Endodermal cell (in vitro differentiated cells): ENCODE measurements at regions not wholly inside any gene's neighbourhood (a gene's known extent, or its start where the extent isn't known, plus 50 kb on each side); places are given as distances from the start of the nearest gene placed in this dataset.

Source experiments
- DNase-seq: peaks from one replicate; pipeline ENCODE4 v3.0.0-alpha.2; 2017
- H3K27ac ChIP-seq: 2 replicates; pipeline ENCODE4 v1.5.1; 2013; ENCODE audit warnings: mild to moderate bottlenecking, low read depth, low read length, moderate library complexity
- H3K27me3 ChIP-seq: 2 replicates; pipeline ENCODE4 v1.6.1; 2013; ENCODE audit warnings: mild to moderate bottlenecking, low read length, moderate library complexity; ENCODE audit not compliant: insufficient read depth, control insufficient read depth, poor library complexity, severe bottlenecking
- H3K36me3 ChIP-seq: 2 replicates; pipeline ENCODE4 v1.7.0; 2013; ENCODE audit warnings: mild to moderate bottlenecking, low read length, moderate library complexity; ENCODE audit not compliant: control insufficient read depth, insufficient read depth
- H3K4me1 ChIP-seq: one replicate; pipeline ENCODE4 v1.7.0; 2013; ENCODE audit warnings: low read length; ENCODE audit not compliant: control insufficient read depth, insufficient read depth
- H3K4me3 ChIP-seq: 2 replicates; pipeline ENCODE4 v1.5.1; 2013; ENCODE audit warnings: mild to moderate bottlenecking, low read length, moderate library complexity
- H3K9ac ChIP-seq: 2 replicates; pipeline ENCODE4 v1.6.1; 2013; ENCODE audit warnings: mild to moderate bottlenecking, low read length, moderate library complexity; ENCODE audit not compliant: poor library complexity, severe bottlenecking; ENCODE audit errors: extremely low read depth
- H3K9me3 ChIP-seq: 2 replicates; pipeline ENCODE4 v1.6.1; 2013; ENCODE audit warnings: mild to moderate bottlenecking, low read length, moderate library complexity; ENCODE audit not compliant: control insufficient read depth
- H3K27ac Mint-ChIP-seq: 2 replicates; pipeline ENCODE4 v1.8.0; 2020; ENCODE audit warnings: mixed read lengths
- H3K27me3 Mint-ChIP-seq: 2 replicates; pipeline ENCODE4 v1.8.0; 2021; ENCODE audit warnings: mild to moderate bottlenecking, mixed read lengths; ENCODE audit not compliant: insufficient read depth
- H3K36me3 Mint-ChIP-seq: 2 replicates; pipeline ENCODE4 v1.8.0; 2020; ENCODE audit warnings: low read depth, mixed read lengths
- H3K4me1 Mint-ChIP-seq: 2 replicates; pipeline ENCODE4 v1.8.0; 2020; ENCODE audit warnings: mixed read lengths
- H3K4me3 Mint-ChIP-seq: 2 replicates; pipeline ENCODE4 v1.8.0; 2020; ENCODE audit warnings: mild to moderate bottlenecking, moderate library complexity, mixed read lengths
- H3K9me3 Mint-ChIP-seq: 2 replicates; pipeline ENCODE4 v1.8.0; 2020; ENCODE audit warnings: mild to moderate bottlenecking, mixed read lengths
- CTCF ChIP-seq: fragments of 200-600 bp; sonication (generic); conservative IDR thresholded peaks from 2 replicates; pipeline ENCODE4 v1.5.0; 2021; ENCODE audit warnings: antibody characterized with exemption, mild to moderate bottlenecking
- WGBS, 2 experiments: methylation state at CpG; one replicate each; pipeline versions ENCODE4 v1.1.5 to v1.1.7; 2013; ENCODE audit warnings: missing lambda C conversion rate in 2 of 2, mixed read lengths in 1 of 2; ENCODE audit not compliant: insufficient coverage in 1 of 2, insufficient read length in 1 of 2; 5-methylcytosine and 5-hydroxymethylcytosine counted together

- no peak for TF ChIP-seq CTCF
- no peaks in the 10 kb centered on the region for H3K27me3 ChIP-seq
- no peaks in the 10 kb centered on the region for H3K27me3 Mint-ChIP-seq
- no peaks in the 10 kb centered on the region for H3K36me3 Mint-ChIP-seq
- no peak overlapping the region for H3K9ac ChIP-seq
- WGBS, 2 experiments = 100% methylated on average over 2 of the region's 2 CpGs; no CpG with 5 or more reads in 1 of the 2 experiments
- H3K9me3 ChIP-seq = no peaks in the 10 kb centered on the region
- no peaks in the 10 kb centered on the region for H3K9me3 Mint-ChIP-seq
- no peak overlapping the region for H3K4me3 Mint-ChIP-seq
- H3K27ac Mint-ChIP-seq = no peak overlapping the region
- H3K4me1 ChIP-seq = peaks cover 5% of the 10 kb centered on the region
- no peak overlapping the region for H3K4me3 ChIP-seq
- H3K36me3 ChIP-seq = no peaks in the 10 kb centered on the region
- DNase-seq = no peak
- peaks cover 8% of the 10 kb centered on the region for H3K4me1 Mint-ChIP-seq
- no peak overlapping the region for H3K27ac ChIP-seq
These were observed 519.7 kb upstream of the ZFP42 start for GRCh38 chr4:187475901-187476300.

GRCh38 chr4:187477224-187477623 lies 518.3 kb upstream of the ZFP42 start:
- no peak for TF ChIP-seq CTCF
- no peaks in the 10 kb centered on the region for H3K27me3 ChIP-seq
- H3K27ac Mint-ChIP-seq = no peak overlapping the region
- 61 to 66% methylated on average over 3 to 6 of the region's 6 CpGs for WGBS, 2 experiments
- no peak overlapping the region for H3K27ac ChIP-seq
- H3K4me3 Mint-ChIP-seq = no peak overlapping the region
- no peak overlapping the region for H3K9ac ChIP-seq
- no peak for DNase-seq
- H3K36me3 ChIP-seq = no peaks in the 10 kb centered on the region
- no peaks in the 10 kb centered on the region for H3K27me3 Mint-ChIP-seq
- H3K36me3 Mint-ChIP-seq = no peaks in the 10 kb centered on the region
- no peaks in the 10 kb centered on the region for H3K9me3 Mint-ChIP-seq
- H3K4me1 Mint-ChIP-seq = peaks cover 8% of the 10 kb centered on the region
- H3K4me1 ChIP-seq = peaks cover 5% of the 10 kb centered on the region
- no peaks in the 10 kb centered on the region for H3K9me3 ChIP-seq
- no peak overlapping the region for H3K4me3 ChIP-seq

GRCh38 chr4:187478292-187479140 lies 517.1 kb upstream of the ZFP42 start:
- Histone ChIP-seq H3K4me3 (no peak overlapping the region), H3K36me3 (no peaks in the 10 kb centered on the region), H3K27me3 (no peaks in the 10 kb centered on the region), H3K9me3 (no peaks in the 10 kb centered on the region), H3K27ac (no peak overlapping the region), H3K9ac (no peak overlapping the region), H3K4me1 (peaks cover 5% of the 10 kb centered on the region)
- Mint-ChIP-seq H3K36me3 (no peaks in the 10 kb centered on the region), H3K4me1 (peaks cover 8% of the 10 kb centered on the region), H3K9me3 (no peaks in the 10 kb centered on the region), H3K27ac (no peak overlapping the region), H3K27me3 (no peaks in the 10 kb centered on the region), H3K4me3 (no peak overlapping the region)
- TF ChIP-seq CTCF = no peak
- 88 to 90% methylated on average over 16 to 18 of the region's 18 CpGs for WGBS, 2 experiments
- no peak for DNase-seq
